ENCODE measurements at regions not wholly inside any gene's neighbourhood (a gene's known extent, or its start where the extent isn't known, plus 50 kb on each side); places are given as distances from the start of the nearest gene placed in this dataset.

DNA sequence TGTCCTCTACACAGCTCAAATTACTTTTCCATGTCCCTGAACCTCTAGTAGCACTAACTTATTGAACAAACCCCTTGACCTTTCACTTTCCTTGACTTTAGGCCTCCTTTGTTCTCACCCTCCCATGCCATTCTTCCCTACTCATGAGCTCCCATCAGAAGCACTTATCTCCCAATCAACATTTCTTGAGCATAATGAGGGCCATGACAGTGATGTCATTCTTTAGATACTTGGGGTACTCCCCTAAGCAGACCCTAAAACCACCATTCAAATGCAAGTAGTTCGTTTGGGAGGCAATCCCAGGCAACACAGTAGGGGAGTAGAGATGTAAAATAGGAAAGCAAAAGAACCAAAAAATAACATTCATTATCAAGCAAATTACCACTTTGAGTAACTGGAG, 115.9 kb upstream of the ARHGAP28 start:
- no CpG with 5 or more reads among the region's 1 CpG for WGBS (ENCODE audit: extremely low coverage, insufficient coverage, low lambda C conversion rate)

DNA sequence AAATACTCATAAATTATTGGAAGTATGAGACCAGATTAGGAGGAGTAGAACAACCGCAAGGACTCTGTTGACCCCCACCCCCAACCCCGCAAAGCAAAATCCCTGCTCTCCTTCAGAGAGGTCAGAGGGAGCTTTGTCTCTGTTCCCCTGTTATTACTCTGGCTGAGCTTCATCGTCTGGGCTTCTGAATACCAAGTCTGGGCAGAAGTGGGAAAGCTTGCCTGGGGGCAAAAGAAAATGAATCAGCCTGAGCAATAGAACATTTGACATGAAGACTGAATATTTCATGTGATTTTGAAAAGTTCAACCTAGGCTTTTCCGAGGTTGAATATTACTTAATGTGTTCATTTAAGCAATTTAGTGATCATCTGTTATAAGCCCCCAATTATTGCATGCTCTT, 114.6 kb upstream of the ARHGAP28 start:
- Histone ChIP-seq H3K4me1 (ENCODE audit: control insufficient read depth, low read depth, low read length) (no peaks in the 10 kb centered on the region), H4K5ac (ENCODE audit: low read length) (no peak overlapping the region), H2BK5ac (ENCODE audit: low read length) (no peak overlapping the region), H3K79me1 (ENCODE audit: low read length) (no peaks in the 10 kb centered on the region), H3K27me3 (ENCODE audit: insufficient read depth, low read length, poor library complexity) (no peaks in the 10 kb centered on the region), H3K4ac (ENCODE audit: low read depth, low read length) (no peak overlapping the region), H3K4me2 (ENCODE audit: low read length) (no peak overlapping the region), H3K23ac (ENCODE audit: low read length) (no peak overlapping the region), H2BK120ac (ENCODE audit: low read depth, low read length) (no peak overlapping the region), H3K4me3 (ENCODE audit: low read length) (no peak overlapping the region), H3K9ac (ENCODE audit: low read length) (no peak overlapping the region), H2BK15ac (replicated peaks; ENCODE audit: low read depth) (no peak overlapping the region), H3K56ac (ENCODE audit: low read length) (no peak overlapping the region), H3K18ac (ENCODE audit: low read length) (no peak overlapping the region), H2AK5ac (ENCODE audit: low read length) (no peak overlapping the region), H3K27ac (ENCODE audit: low read depth, low read length) (no peak overlapping the region), H3K79me2 (ENCODE audit: control insufficient read depth, insufficient read depth, low read length) (no peaks in the 10 kb centered on the region), H3K36me3 (ENCODE audit: control insufficient read depth, insufficient read depth, low read length) (no peaks in the 10 kb centered on the region), H4K8ac (ENCODE audit: low read depth, low read length) (no peak overlapping the region)
- no peak for DNase-seq
- no CpG with 5 or more reads among the region's 4 CpGs for WGBS (ENCODE audit: extremely low coverage, insufficient coverage, low lambda C conversion rate)

More for the DNA sequence above, 115.9 kb upstream of the ARHGAP28 start:
- peak; percentile 37 for DNase-seq
- no peak overlapping the region for H2AK5ac ChIP-seq (ENCODE audit: low read length)
- no peaks in the 10 kb centered on the region for H3K36me3 ChIP-seq (ENCODE audit: control insufficient read depth, insufficient read depth, low read length)
- no peaks in the 10 kb centered on the region for H3K79me2 ChIP-seq (ENCODE audit: control insufficient read depth, insufficient read depth, low read length)
- H2BK120ac ChIP-seq (ENCODE audit: low read depth, low read length): no peak overlapping the region
- H2BK15ac ChIP-seq (replicated peaks; ENCODE audit: low read depth): no peak overlapping the region
- no peak overlapping the region for H4K8ac ChIP-seq (ENCODE audit: low read depth, low read length)
- H3K79me1 ChIP-seq (ENCODE audit: low read length): no peaks in the 10 kb centered on the region
- H3K27ac ChIP-seq (ENCODE audit: low read depth, low read length): no peak overlapping the region
- H3K9ac ChIP-seq (ENCODE audit: low read length): no peak overlapping the region
- H3K4me2 ChIP-seq (ENCODE audit: low read length): no peak overlapping the region
- H3K27me3 ChIP-seq (ENCODE audit: insufficient read depth, low read length, poor library complexity): no peaks in the 10 kb centered on the region
- H3K56ac ChIP-seq (ENCODE audit: low read length): no peak overlapping the region
- H2BK5ac ChIP-seq (ENCODE audit: low read length): no peak overlapping the region
- no peak overlapping the region for H3K4ac ChIP-seq (ENCODE audit: low read depth, low read length)
- H3K18ac ChIP-seq (ENCODE audit: low read length): no peak overlapping the region
- no peak overlapping the region for H4K5ac ChIP-seq (ENCODE audit: low read length)
- H3K4me1 ChIP-seq (ENCODE audit: control insufficient read depth, low read depth, low read length): no peaks in the 10 kb centered on the region
- H3K23ac ChIP-seq (ENCODE audit: low read length): no peak overlapping the region
- H3K4me3 ChIP-seq (ENCODE audit: low read length): no peak overlapping the region

DNA sequence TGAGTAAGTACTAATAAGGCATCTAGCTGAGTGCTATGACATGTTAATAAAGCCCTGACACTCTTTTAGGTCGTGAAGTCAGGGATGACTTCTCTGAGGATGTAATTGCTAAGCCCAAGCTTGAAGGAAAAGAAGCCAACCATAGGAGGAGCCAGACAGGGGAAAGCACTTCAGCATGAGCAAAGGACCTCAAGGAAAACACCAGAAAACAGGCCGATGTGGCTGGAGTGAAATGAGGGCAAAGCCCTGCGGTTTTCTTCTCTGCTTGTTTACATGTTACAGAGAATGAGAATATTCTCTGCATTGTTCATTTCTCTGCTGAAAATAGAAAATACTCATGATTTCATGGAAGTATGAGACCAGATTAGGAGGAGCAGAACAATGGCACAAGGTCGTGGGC, 112.5 kb upstream of the ARHGAP28 start:
- no peak overlapping the region for H3K23ac ChIP-seq (ENCODE audit: low read length)
- H2AK5ac ChIP-seq (ENCODE audit: low read length): no peak overlapping the region
- H2BK120ac ChIP-seq (ENCODE audit: low read depth, low read length): no peak overlapping the region
- no peak overlapping the region for H3K27ac ChIP-seq (ENCODE audit: low read depth, low read length)
- no peak for DNase-seq
- H3K36me3 ChIP-seq (ENCODE audit: control insufficient read depth, insufficient read depth, low read length): no peaks in the 10 kb centered on the region
- no peak overlapping the region for H3K18ac ChIP-seq (ENCODE audit: low read length)
- no peak overlapping the region for H3K56ac ChIP-seq (ENCODE audit: low read length)
- no peak overlapping the region for H4K5ac ChIP-seq (ENCODE audit: low read length)
- H4K8ac ChIP-seq (ENCODE audit: low read depth, low read length): no peak overlapping the region
- H3K4me3 ChIP-seq (ENCODE audit: low read length): no peak overlapping the region
- no CpG with 5 or more reads among the region's 4 CpGs for WGBS (ENCODE audit: extremely low coverage, insufficient coverage, low lambda C conversion rate)
- no peaks in the 10 kb centered on the region for H3K79me2 ChIP-seq (ENCODE audit: control insufficient read depth, insufficient read depth, low read length)
- no peaks in the 10 kb centered on the region for H3K79me1 ChIP-seq (ENCODE audit: low read length)
- no peaks in the 10 kb centered on the region for H3K4me1 ChIP-seq (ENCODE audit: control insufficient read depth, low read depth, low read length)
- H2BK5ac ChIP-seq (ENCODE audit: low read length): no peak overlapping the region
- H3K9ac ChIP-seq (ENCODE audit: low read length): no peak overlapping the region
- H3K4me2 ChIP-seq (ENCODE audit: low read length): no peak overlapping the region
- no peak overlapping the region for H2BK15ac ChIP-seq (replicated peaks; ENCODE audit: low read depth)
- no peaks in the 10 kb centered on the region for H3K27me3 ChIP-seq (ENCODE audit: insufficient read depth, low read length, poor library complexity)
- H3K4ac ChIP-seq (ENCODE audit: low read depth, low read length): no peak overlapping the region

DNA sequence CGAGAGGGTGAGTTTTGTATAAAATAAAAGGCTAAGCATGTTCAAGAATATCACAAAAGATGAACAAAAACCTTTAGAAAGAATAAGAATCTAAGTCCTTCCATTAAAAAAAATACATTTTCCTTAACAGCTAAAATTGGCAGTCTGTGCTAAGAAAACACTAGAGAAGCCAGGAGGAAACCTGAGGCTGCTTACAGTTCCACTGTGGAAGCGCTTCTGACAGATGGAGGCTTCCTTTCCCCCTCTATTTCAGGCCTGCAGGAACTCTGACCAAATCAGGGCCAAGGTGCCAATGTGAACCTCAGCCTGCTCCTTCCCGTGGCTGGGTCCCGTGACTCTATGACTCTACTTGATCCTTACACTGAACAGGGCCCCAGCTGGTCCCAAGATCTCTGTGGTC, 108.1 kb upstream of the ARHGAP28 start:
- Histone ChIP-seq H3K27ac (ENCODE audit: low read depth, low read length) (no peak overlapping the region), H3K79me1 (ENCODE audit: low read length) (no peaks in the 10 kb centered on the region), H2BK5ac (ENCODE audit: low read length) (no peak overlapping the region), H3K4me2 (ENCODE audit: low read length) (no peak overlapping the region), H3K4me1 (ENCODE audit: control insufficient read depth, low read depth, low read length) (no peaks in the 10 kb centered on the region), H3K4ac (ENCODE audit: low read depth, low read length) (no peak overlapping the region), H3K27me3 (ENCODE audit: insufficient read depth, low read length, poor library complexity) (no peaks in the 10 kb centered on the region), H4K8ac (ENCODE audit: low read depth, low read length) (no peak overlapping the region), H3K56ac (ENCODE audit: low read length) (no peak overlapping the region), H3K79me2 (ENCODE audit: control insufficient read depth, insufficient read depth, low read length) (no peaks in the 10 kb centered on the region), H2BK15ac (replicated peaks; ENCODE audit: low read depth) (no peak overlapping the region), H2AK5ac (ENCODE audit: low read length) (no peak overlapping the region), H4K5ac (ENCODE audit: low read length) (no peak overlapping the region), H3K4me3 (ENCODE audit: low read length) (no peak overlapping the region), H2BK120ac (ENCODE audit: low read depth, low read length) (no peak overlapping the region), H3K18ac (ENCODE audit: low read length) (no peak overlapping the region), H3K9ac (ENCODE audit: low read length) (no peak overlapping the region), H3K36me3 (ENCODE audit: control insufficient read depth, insufficient read depth, low read length) (no peaks in the 10 kb centered on the region), H3K23ac (ENCODE audit: low read length) (no peak overlapping the region)
- WGBS (ENCODE audit: extremely low coverage, insufficient coverage, low lambda C conversion rate): no CpG with 5 or more reads among the region's 4 CpGs
- no peak for DNase-seq

DNA sequence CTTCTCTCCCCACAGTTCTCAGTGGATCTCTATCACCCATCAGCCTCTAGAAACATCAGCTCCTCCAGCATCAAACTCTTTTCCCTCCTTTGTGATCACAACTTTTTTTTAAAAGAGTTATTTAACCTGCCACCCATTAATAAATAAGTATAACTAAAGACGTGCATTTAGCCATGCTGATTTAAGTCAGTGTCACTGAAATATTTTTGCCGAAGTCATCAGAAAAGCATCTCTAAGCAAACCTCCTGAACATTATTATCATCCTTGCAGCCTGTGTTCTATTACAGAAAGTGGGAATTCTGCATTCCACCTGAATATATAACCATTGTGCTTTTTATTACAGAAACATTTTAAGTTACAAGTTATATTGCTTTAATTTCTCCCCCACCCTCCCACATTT, 106.2 kb upstream of the ARHGAP28 start:
- Histone ChIP-seq H3K79me2 (ENCODE audit: control insufficient read depth, insufficient read depth, low read length) (no peaks in the 10 kb centered on the region), H4K5ac (ENCODE audit: low read length) (no peak overlapping the region), H3K18ac (ENCODE audit: low read length) (no peak overlapping the region), H3K36me3 (ENCODE audit: control insufficient read depth, insufficient read depth, low read length) (no peaks in the 10 kb centered on the region), H3K4me3 (ENCODE audit: low read length) (no peak overlapping the region), H3K79me1 (ENCODE audit: low read length) (no peaks in the 10 kb centered on the region), H4K8ac (ENCODE audit: low read depth, low read length) (no peak overlapping the region), H2AK5ac (ENCODE audit: low read length) (no peak overlapping the region), H3K27ac (ENCODE audit: low read depth, low read length) (no peak overlapping the region), H3K4me1 (ENCODE audit: control insufficient read depth, low read depth, low read length) (no peaks in the 10 kb centered on the region), H2BK120ac (ENCODE audit: low read depth, low read length) (no peak overlapping the region), H3K4ac (ENCODE audit: low read depth, low read length) (no peak overlapping the region), H3K4me2 (ENCODE audit: low read length) (no peak overlapping the region), H3K9ac (ENCODE audit: low read length) (no peak overlapping the region), H3K56ac (ENCODE audit: low read length) (no peak overlapping the region), H2BK5ac (ENCODE audit: low read length) (no peak overlapping the region), H3K23ac (ENCODE audit: low read length) (no peak overlapping the region), H3K27me3 (ENCODE audit: insufficient read depth, low read length, poor library complexity) (no peaks in the 10 kb centered on the region), H2BK15ac (replicated peaks; ENCODE audit: low read depth) (peak overlapping the region; percentile 57)
- no CpG with 5 or more reads among the region's 2 CpGs for WGBS (ENCODE audit: extremely low coverage, insufficient coverage, low lambda C conversion rate)
- DNase-seq: no peak

DNA sequence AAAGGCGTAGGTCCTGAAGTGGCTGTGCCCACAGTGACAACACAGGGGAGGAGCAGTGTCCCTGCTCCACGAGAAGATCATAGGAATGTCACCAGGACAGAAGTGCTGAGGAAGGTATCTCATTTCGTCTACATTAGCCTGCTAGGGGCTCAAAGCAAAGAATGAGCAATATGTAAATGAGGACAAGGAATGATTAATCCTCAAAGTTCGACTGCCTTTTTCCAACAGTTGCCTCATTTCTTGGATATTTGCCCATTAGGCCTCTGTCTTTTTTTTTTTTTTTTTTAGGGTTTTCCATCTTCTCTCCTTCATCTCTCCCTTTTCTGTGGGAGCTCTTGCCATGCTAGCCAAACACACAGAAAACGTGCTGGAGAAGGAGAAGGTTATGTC, 105.2 kb upstream of the ARHGAP28 start:
- no peak overlapping the region for H4K8ac ChIP-seq (ENCODE audit: low read depth, low read length)
- H3K4me2 ChIP-seq (ENCODE audit: low read length): no peak overlapping the region
- no peaks in the 10 kb centered on the region for H3K27me3 ChIP-seq (ENCODE audit: insufficient read depth, low read length, poor library complexity)
- H3K56ac ChIP-seq (ENCODE audit: low read length): no peak overlapping the region
- H3K36me3 ChIP-seq (ENCODE audit: control insufficient read depth, insufficient read depth, low read length): no peaks in the 10 kb centered on the region
- no peak overlapping the region for H3K4ac ChIP-seq (ENCODE audit: low read depth, low read length)
- no peak overlapping the region for H3K18ac ChIP-seq (ENCODE audit: low read length)
- no peak overlapping the region for H3K9ac ChIP-seq (ENCODE audit: low read length)
- WGBS (ENCODE audit: extremely low coverage, insufficient coverage, low lambda C conversion rate): no CpG with 5 or more reads among the region's 5 CpGs
- no peak overlapping the region for H2BK15ac ChIP-seq (replicated peaks; ENCODE audit: low read depth)
- H3K27ac ChIP-seq (ENCODE audit: low read depth, low read length): no peak overlapping the region
- no peak overlapping the region for H2BK5ac ChIP-seq (ENCODE audit: low read length)
- peak; percentile 55 for DNase-seq
- no peaks in the 10 kb centered on the region for H3K4me1 ChIP-seq (ENCODE audit: control insufficient read depth, low read depth, low read length)
- H3K23ac ChIP-seq (ENCODE audit: low read length): no peak overlapping the region
- no peak overlapping the region for H4K5ac ChIP-seq (ENCODE audit: low read length)
- H3K4me3 ChIP-seq (ENCODE audit: low read length): no peak overlapping the region
- no peaks in the 10 kb centered on the region for H3K79me1 ChIP-seq (ENCODE audit: low read length)
- H2BK120ac ChIP-seq (ENCODE audit: low read depth, low read length): no peak overlapping the region
- no peaks in the 10 kb centered on the region for H3K79me2 ChIP-seq (ENCODE audit: control insufficient read depth, insufficient read depth, low read length)
- H2AK5ac ChIP-seq (ENCODE audit: low read length): no peak overlapping the region
